Femur (tissue), 1 donor: ENCODE measurements at regions not wholly inside any gene's neighbourhood (a gene's known extent, or its start where the extent isn't known, plus 50 kb on each side); places are given as distances from the start of the nearest gene placed in this dataset.
"Not testable (repeated sequence)": the region's sequence is repeated elsewhere in the genome, so short reads cannot be mapped to it uniquely, and the experiment has no call there.

Source experiments
- DNase-seq: peaks from one replicate; pipeline ENCODE4 v3.0.0-alpha.2; 2017

DNA sequence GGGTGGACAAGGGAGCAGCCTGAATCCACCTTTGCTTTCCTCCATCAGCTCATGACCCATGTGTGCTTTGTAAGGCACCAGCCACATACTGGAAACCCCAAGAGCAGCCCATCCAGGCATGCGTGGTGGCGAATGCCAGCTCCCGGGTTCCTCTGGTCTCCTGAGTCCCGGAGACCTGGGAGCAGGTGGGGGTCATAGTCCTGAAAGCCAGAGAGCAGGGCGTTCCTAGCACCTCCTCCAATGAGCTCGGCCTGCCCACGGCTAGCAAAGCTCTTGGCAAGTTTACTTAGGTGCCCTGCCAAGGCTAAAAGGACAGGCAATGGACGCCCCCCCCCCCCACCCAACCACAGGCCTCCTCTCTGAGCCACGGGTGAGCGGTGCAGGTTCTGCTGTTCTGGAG lies 3960.2 kb upstream of the TPTE start:
- DNase-seq: not testable (repeated sequence)

DNA sequence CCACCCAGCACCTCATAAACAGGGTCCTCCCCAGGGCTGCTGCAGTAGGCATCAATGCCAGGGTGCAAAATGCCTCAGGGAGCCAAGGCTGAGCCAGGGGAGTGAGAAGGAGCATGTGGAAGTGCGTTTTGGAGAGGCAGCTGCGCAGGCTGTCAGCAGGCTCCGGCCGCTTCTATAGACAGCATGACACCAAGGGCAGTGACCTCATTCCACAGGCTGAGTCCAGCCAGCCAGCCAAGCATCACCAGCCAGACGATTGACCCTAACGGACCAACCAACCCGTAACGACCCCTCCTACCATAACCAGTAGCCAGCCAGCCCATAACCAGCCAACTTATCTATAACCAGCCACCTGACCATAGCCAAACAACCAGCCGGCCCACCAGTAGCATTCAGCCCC lies 3959.8 kb upstream of the TPTE start:
- DNase-seq: not testable (repeated sequence)

DNA sequence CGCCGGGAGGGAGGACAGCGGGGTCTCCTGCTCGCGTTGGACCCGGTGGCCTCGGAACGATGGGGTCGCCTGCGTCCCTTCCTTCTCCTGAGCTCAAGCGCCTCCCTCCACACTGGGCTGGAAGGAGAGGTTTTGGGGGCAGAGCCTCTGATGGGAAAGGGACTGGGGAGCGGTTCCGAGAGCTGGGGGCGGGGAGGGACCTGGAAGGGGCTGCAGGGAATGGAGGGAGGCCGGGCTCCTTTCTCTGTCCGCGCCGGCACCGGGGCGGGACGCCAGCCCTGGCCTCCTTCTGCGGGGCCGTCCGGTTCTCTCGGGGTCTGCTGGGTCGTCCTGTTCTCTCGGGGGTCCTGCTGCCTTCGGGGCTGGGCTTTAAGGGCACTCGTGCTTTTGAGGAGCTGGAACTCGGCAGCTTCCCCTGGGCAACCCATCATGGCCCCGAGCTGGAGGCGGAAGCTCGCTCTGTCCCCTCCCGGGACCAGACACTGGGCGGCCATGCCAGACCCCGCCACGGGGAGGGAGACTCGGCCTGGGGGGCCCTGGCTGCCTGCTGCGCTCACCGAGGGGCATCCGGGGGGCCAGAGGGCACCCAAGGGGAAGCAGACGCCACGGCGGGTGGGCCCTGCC lies 3956.7 kb upstream of the TPTE start:
- DNase-seq: not testable (repeated sequence)

DNA sequence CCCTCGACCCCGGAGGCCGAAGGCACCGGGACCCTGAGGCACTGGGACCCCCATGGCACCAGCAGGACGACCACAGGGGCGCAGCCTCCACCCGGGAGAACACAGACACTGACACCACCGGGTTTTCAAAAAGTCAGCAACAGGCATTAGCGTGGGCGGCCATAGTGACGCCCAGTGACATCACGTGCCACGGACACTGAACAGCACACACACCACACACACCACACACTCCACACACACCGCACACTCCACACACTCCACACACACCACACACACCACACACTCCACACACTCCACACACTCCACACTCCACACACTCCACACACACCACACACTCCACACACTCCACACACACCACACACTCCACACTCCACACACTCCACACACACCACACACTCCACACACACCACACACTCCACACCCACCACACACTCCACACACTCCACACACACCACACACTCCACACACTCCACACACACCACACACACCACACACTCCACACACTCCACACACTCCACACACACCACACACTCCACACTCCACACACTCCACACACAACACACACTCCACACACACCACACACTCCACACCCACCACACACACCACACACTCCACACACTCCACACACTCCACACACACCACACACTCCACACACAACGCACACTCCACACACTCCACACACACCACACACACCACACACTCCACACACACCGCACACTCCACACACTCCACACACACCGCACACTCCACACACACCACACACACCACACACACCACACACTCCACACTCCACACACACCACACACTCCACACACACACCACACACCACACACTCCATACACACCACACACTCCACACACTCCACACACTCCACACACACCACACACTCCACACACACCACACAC lies 3955.9 kb upstream of the TPTE start:
- DNase-seq: peak; percentile 22

DNA sequence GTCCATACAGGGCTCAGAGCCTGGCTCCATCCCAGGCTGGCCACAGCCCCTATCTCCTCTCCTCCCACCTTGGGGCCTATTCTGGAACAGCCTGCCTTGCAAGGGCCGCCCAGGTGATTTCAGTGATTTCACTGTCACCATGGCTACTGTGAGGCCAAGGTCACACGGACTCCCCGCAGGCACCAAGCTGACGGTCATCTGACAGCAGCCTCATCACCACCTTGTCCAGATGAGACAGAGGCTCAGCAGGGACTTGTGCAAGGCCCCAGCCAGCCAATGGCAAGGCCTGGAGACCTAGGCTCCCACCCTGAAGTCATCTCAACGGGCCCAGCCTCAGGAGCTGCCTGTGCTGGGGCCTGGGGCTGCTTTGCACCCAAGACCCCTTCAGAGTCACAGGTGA lies 3953.8 kb upstream of the TPTE start:
- DNase-seq: not testable (repeated sequence)

GRCh38 chr21:6569152-6569551 lies 3952.2 kb upstream of the TPTE start:
- DNase-seq: not testable (repeated sequence)

DNA sequence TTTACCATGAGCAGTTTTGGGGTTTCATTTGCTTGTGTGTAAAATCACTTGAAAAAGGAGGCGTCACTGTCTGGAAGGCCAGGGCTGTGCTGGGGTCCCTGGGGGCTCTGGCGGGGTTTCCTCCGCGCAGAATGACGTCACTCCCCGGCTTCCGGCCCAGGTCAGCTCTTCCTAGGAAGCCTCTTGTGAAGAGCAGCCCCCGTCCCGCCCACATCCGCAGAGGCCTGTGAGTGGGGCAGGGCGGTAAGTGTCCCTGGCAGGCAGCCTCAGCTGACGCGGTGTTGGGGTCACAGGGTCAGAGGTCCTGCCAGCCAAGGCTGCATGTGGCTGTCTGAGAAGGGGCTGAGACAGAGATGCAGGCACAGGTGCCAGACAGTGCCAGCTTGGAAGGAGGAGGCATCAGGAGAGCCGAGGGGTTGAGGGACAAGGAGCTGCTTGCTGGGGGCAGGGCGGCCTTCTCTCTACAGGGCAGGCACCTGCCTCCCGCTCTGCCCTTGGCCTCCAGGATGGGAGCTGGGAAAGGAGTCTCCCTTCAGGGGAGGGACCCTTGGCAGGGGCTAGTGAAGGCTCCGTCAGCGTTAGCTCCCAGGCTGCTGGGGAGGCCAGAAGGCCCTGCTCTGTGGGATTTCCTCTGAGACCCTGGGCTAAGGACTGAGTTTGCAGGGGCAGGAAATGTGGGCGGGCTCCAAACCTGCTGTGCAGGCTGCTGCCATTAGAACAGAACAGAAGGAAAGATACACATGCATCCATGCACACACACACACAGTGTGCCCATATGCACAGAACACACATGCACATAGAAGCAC lies 3951.6 kb upstream of the TPTE start:
- not testable (repeated sequence) for DNase-seq

DNA sequence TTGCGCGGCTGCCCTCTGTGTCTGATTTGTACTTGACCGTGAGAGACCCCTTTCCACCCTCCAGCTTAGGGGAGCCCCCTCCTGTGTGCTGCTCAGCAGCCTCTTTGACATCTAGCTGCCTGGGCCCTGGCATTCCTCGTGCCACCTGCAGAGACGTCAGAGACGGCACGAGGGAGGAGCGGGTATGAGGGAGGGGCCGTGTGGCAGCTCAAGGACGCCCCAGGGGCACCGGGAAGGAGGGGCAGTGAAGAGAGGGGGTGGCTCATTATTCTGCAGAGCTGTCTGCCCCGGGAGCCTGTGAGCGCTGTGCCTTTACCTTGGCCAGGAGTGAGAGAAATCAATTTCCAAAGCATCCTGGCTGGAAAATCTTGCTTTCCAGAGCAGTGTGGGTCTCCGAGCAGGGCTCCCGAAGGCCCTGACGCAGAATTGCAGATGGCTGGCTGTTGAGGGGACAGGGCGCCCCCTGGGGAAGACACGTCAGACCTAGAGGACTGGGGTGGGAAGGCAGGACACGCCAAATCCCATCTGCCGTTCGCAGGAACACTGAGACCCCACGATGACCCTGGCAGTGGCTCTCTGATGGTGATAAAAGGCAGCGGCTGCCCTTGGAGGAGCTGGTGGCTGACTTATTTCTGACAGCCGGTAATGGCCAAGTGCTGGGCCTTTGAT lies 3950.5 kb upstream of the TPTE start:
- not testable (repeated sequence) for DNase-seq

DNA sequence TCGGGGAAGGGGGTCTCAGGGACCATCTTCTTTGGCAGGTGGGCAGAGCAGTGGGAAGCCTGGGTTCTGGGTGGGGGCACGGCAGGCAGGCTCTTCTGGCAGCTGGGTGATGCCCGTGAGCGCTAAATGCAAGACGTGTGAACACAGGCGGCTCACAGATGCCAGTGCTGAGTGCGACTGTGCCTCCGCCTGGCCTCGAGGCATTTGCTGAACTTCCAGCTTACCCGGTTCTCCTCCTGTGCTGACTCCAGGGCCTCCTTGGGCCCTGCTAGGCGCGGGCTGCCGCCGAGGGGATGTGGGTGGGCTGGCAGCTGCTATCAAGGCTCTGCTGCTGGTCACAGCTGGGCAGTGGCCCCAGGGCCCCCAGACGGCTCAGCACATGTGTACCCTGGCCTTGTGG lies 3947.8 kb upstream of the TPTE start:
- DNase-seq: not testable (repeated sequence)

DNA sequence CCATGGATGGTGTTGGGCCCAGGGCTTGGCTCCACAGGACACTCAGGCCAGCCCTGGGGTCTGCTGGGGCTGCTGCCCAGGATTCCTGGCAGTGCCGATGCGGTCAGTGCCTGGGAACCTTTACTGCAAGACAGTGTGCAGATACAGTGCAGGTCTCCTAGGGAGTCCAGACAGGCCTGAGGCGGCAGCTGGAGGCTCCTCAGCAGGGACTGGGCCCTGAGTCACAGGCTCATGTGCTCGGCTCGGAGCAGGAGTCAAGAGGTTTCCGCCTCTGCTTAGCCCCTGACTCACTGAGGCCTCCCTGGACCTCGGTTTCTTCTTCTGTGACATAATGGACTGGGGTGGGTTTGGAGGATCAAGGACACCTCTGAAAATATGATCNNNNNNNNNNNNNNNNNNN lies 3941.6 kb upstream of the TPTE start:
- DNase-seq: not testable (repeated sequence)
